ENCODE measurements at regions not wholly inside any gene's neighbourhood (a gene's known extent, or its start where the extent isn't known, plus 50 kb on each side); places are given as distances from the start of the nearest gene placed in this dataset.

GRCh38 chr9:82356871-82357270 is 368.3 kb downstream of the SPATA31D1 start:
- no peak overlapping the region for H3K4me3 ChIP-seq (ENCODE audit: low read depth, poor library complexity, severe bottlenecking)
- no peak for DNase-seq (ENCODE audit: low spot score in 2 of 2)
- WGBS, 2 donors, result 51 to 58% methylated on average over 2 of the region's 2 CpGs
- intact Hi-C loops (cut with DNase I; ENCODE audit: low total_unique reads), result no loop called here
- TF ChIP-seq POLR2A (IDR thresholded peaks at IDR 0.05) (no peak), CTCF (IDR thresholded peaks at IDR 0.05) (no peak)

GRCh38 chr9:82363198-82363597 is 374.6 kb downstream of the SPATA31D1 start:
- no peak for TF ChIP-seq CTCF (IDR thresholded peaks at IDR 0.05)
- no peak for TF ChIP-seq POLR2A (IDR thresholded peaks at IDR 0.05)
- intact Hi-C loops (cut with DNase I; ENCODE audit: low total_unique reads), result no loop called here
- DNase-seq (ENCODE audit: low spot score in 2 of 2), result no peak
- no peak overlapping the region for H3K4me3 ChIP-seq (ENCODE audit: low read depth, poor library complexity, severe bottlenecking)
- WGBS, 2 donors, result 55 to 60% methylated on average over 5 of the region's 5 CpGs

- no peak overlapping the region for H3K4me3 ChIP-seq (ENCODE audit: low read depth, poor library complexity, severe bottlenecking)
- TF ChIP-seq POLR2A (IDR thresholded peaks at IDR 0.05) (no peak), CTCF (IDR thresholded peaks at IDR 0.05) (no peak)
- 56 to 58% methylated on average over 5 of the region's 5 CpGs for WGBS, 2 donors
- no peak for DNase-seq (ENCODE audit: low spot score in 2 of 2)
- intact Hi-C loops (cut with DNase I; ENCODE audit: low total_unique reads), result no loop called here
These were observed 375.1 kb downstream of the SPATA31D1 start for GRCh38 chr9:82363682-82364081.

GRCh38 chr9:82367016-82367415 is 378.4 kb downstream of the SPATA31D1 start:
- intact Hi-C loops (cut with DNase I; ENCODE audit: low total_unique reads), result no loop called here
- no peak overlapping the region for H3K4me3 ChIP-seq (ENCODE audit: low read depth, poor library complexity, severe bottlenecking)
- TF ChIP-seq POLR2A (IDR thresholded peaks at IDR 0.05) (no peak), CTCF (IDR thresholded peaks at IDR 0.05) (no peak)
- WGBS, 2 donors, result 54 to 65% methylated on average over 2 of the region's 2 CpGs
- no peak for DNase-seq (ENCODE audit: low spot score in 2 of 2)

- intact Hi-C loops (cut with DNase I; ENCODE audit: low total_unique reads), result no loop called here
- TF ChIP-seq CTCF (IDR thresholded peaks at IDR 0.05), result no peak
- TF ChIP-seq POLR2A (IDR thresholded peaks at IDR 0.05), result no peak
- WGBS, 2 donors, result 88 to 89% methylated on average over 1 of the region's 1 CpG
- H3K4me3 ChIP-seq (ENCODE audit: low read depth, poor library complexity, severe bottlenecking), result no peak overlapping the region
- DNase-seq (ENCODE audit: low spot score in 2 of 2), result no peak
These were observed 379.4 kb downstream of the SPATA31D1 start for GRCh38 chr9:82367929-82368328.

GRCh38 chr9:82369251-82369945 is 380.8 kb downstream of the SPATA31D1 start:
- TF ChIP-seq POLR2A (IDR thresholded peaks at IDR 0.05), result no peak
- no peak for TF ChIP-seq CTCF (IDR thresholded peaks at IDR 0.05)
- 74 to 84% methylated on average over 2 of the region's 2 CpGs for WGBS, 2 donors
- no peak for DNase-seq (ENCODE audit: low spot score in 2 of 2)
- intact Hi-C loops (cut with DNase I; ENCODE audit: low total_unique reads), result no loop called here
- H3K4me3 ChIP-seq (ENCODE audit: low read depth, poor library complexity, severe bottlenecking), result no peak overlapping the region

Measured in lower leg skin (tissue), 4 donors.